Progenitor cell of endocrine pancreas (in vitro differentiated cells): ENCODE measurements at regions not wholly inside any gene's neighbourhood (a gene's known extent, or its start where the extent isn't known, plus 50 kb on each side); places are given as distances from the start of the nearest gene placed in this dataset.

ENCODE experiments used
- DNase-seq: peaks from one replicate; pipeline ENCODE4 v3.0.0; 2021; ENCODE audit warnings: low spot score; ENCODE audit not compliant: unreplicated experiment
- H3K27ac Mint-ChIP-seq: 2 replicates; pipeline ENCODE4 v1.8.0; 2021; ENCODE audit warnings: mild to moderate bottlenecking, moderate library complexity, mixed read lengths
- H3K27me3 Mint-ChIP-seq: 2 replicates; pipeline ENCODE4 v1.8.0; 2021; ENCODE audit warnings: mixed read lengths
- H3K36me3 Mint-ChIP-seq: 2 replicates; pipeline ENCODE4 v1.8.0; 2022; ENCODE audit warnings: mixed read lengths; ENCODE audit not compliant: insufficient read depth
- H3K4me1 Mint-ChIP-seq: 2 replicates; pipeline ENCODE4 v1.8.0; 2021; ENCODE audit warnings: low read depth, mixed read lengths
- H3K4me3 Mint-ChIP-seq: 2 replicates; pipeline ENCODE4 v1.8.0; 2021; ENCODE audit warnings: low read depth, mild to moderate bottlenecking, moderate library complexity, mixed read lengths
- H3K9me3 Mint-ChIP-seq: 2 replicates; pipeline ENCODE4 v1.8.0; 2021; ENCODE audit warnings: low read depth, mixed read lengths
- TF ChIP-seq, protein P1 (sequence below): fragments of 200-600 bp; sonication (generic); IDR thresholded peaks from one replicate; pipeline ENCODE4 v1.5.0; 2021; ENCODE audit warnings: antibody characterized with exemption, mild to moderate bottlenecking; ENCODE audit not compliant: unreplicated experiment

DNA sequence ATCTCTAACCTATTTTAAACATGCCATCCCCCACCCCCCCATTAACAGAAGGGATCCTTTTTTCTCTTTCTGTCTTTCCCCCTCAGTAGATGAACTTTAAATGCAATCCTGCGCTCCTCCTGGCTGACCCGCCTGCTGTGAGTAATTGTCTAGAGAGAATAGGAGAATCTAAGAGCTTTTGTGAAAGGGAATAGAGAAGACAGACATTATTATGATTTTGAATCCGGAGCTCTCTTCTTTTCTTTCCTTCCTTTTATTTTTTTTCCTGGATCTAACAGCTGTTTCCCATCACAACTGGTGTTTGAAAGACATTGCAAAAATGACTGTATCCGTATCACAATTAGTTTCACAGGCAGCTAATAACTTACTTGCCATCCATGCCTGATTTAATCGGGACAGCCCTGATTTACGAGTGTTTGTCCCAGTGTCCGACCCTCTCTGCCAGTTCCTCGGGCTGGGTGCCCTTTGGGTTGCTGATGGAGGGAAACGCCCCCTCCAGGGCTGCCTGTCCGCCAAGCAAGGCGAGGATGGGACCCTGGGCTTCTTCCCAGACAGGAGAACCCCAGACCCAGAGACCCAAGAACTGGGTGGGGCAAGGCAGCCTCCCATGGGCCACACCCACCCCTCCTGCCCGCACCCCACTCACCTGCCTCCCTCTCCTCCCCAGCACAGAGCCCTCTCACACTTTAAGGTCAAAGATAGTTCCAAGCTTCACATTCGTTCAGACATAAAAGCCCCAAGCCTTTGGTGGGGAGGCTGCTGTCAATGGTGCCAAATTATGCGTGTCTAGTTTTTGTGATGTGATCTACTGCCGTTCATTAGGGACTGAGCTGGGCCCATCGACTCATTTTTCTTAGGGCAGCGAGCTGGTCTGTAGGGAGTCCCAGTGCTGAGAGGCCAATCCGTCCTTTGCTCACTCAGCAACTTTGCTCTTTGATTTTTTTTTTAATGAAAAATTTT lies 231.7 kb downstream of the ZNF516 start:
- TF ChIP-seq, protein P1, sequence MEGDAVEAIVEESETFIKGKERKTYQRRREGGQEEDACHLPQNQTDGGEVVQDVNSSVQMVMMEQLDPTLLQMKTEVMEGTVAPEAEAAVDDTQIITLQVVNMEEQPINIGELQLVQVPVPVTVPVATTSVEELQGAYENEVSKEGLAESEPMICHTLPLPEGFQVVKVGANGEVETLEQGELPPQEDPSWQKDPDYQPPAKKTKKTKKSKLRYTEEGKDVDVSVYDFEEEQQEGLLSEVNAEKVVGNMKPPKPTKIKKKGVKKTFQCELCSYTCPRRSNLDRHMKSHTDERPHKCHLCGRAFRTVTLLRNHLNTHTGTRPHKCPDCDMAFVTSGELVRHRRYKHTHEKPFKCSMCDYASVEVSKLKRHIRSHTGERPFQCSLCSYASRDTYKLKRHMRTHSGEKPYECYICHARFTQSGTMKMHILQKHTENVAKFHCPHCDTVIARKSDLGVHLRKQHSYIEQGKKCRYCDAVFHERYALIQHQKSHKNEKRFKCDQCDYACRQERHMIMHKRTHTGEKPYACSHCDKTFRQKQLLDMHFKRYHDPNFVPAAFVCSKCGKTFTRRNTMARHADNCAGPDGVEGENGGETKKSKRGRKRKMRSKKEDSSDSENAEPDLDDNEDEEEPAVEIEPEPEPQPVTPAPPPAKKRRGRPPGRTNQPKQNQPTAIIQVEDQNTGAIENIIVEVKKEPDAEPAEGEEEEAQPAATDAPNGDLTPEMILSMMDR, result no peak
- Mint-ChIP-seq H3K27me3 (peaks cover 27% of the 10 kb centered on the region), H3K4me3 (no peak overlapping the region), H3K36me3 (no peaks in the 10 kb centered on the region), H3K4me1 (no peaks in the 10 kb centered on the region), H3K27ac (no peak overlapping the region), H3K9me3 (no peaks in the 10 kb centered on the region)
- DNase-seq, result no peak

DNA sequence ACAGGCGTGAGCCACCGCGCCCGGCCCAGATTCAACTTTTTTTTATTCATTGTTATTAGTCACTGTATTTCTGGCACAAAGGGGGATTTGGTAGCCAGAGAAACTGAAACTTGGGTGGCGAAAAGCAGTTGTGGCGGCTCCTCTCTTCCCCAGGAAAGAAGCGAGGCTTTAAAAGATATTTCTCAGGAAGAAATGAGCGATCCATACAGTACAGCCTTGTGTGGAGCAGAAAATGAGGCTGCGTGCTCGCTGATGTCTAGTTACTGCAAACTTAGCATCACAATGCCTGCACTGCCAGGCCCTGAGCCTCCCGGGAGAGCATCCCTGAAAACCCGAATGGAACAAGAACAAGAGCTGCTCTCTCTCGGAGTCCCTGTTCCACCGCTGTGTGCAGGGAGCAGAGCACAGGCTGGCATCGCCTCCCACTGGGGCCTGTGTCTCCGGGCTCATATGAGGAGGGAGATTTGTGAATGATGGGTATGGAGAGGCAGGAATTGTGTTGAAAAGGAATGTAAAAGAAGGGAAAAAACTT lies 234.0 kb downstream of the ZNF516 start:
- Mint-ChIP-seq H3K4me3 (no peak overlapping the region), H3K27me3 (peaks cover 27% of the 10 kb centered on the region), H3K9me3 (no peaks in the 10 kb centered on the region), H3K27ac (no peak overlapping the region), H3K4me1 (no peaks in the 10 kb centered on the region), H3K36me3 (no peaks in the 10 kb centered on the region)
- TF ChIP-seq, protein P1, result no peak
- DNase-seq, result no peak

DNA sequence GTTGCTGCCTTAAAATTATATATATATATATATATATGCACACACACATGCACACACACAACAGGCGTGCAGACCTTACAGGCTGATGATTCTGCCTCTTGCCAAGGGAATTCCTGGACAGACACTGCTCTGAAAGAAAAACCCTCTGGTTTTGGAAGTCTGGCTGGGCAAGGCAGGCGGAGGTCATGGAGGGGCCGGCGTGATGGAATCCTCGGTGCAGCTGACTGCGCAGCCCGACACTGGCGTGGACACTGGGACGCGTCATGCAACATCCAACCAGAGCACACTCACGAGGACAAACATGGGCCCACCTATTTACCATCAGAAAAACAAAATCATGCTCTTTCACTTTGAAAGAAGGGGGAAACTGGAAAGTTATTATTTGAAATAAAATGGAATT lies 235.3 kb downstream of the ZNF516 start:
- TF ChIP-seq, protein P1, result no peak
- Mint-ChIP-seq H3K9me3 (no peaks in the 10 kb centered on the region), H3K27me3 (peaks cover 29% of the 10 kb centered on the region), H3K27ac (no peak overlapping the region), H3K36me3 (no peaks in the 10 kb centered on the region), H3K4me1 (peaks cover 1% of the 10 kb centered on the region), H3K4me3 (no peak overlapping the region)
- no peak for DNase-seq

DNA sequence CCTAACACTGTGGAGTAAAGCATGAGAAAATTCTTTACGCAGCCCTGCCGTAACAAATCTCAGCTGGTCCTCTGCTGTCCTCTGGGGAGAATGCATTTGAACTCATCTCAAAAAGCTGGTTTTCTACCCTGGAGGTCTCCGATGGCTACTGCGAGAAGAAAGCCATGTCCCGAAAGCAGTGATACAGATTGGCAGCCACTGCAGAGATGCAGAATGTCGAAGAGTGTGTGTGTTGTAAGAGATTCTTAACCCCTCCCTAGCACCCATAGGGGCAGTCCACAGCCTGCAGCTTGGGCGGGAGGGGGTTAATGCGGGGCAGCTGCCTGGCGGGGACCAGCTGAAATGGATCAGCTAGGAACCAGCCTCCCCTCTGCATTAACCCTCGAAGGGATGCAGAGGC lies 235.9 kb downstream of the ZNF516 start:
- TF ChIP-seq, protein P1, result peak; percentile 36
- Mint-ChIP-seq H3K4me3 (no peak overlapping the region), H3K4me1 (peaks cover 1% of the 10 kb centered on the region), H3K36me3 (no peaks in the 10 kb centered on the region), H3K27ac (no peak overlapping the region), H3K9me3 (no peaks in the 10 kb centered on the region), H3K27me3 (peaks cover 29% of the 10 kb centered on the region)
- no peak for DNase-seq

DNA sequence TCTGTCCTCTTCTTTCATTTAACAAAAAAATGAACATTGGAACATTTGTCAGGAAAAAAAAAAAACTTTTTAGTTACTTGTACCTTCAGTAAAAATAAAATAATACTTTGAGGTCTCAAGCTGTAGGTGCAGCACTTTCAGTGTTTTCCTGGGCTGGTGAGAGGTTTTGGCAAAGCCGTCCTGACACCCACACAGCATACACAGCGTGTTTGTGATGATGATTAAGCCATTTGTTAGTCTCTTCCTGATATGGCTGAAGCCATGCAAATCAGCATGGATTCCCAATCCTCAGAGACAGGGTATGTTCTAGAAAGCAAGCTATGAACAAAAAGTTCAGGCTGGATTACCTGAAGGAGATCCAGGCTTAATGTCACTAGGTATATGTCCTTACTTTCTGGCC lies 236.8 kb downstream of the ZNF516 start:
- peaks cover 1% of the 10 kb centered on the region for H3K4me1 Mint-ChIP-seq
- TF ChIP-seq, protein P1, result no peak
- no peaks in the 10 kb centered on the region for H3K9me3 Mint-ChIP-seq
- H3K27ac Mint-ChIP-seq, result no peak overlapping the region
- H3K27me3 Mint-ChIP-seq, result peaks cover 29% of the 10 kb centered on the region
- H3K36me3 Mint-ChIP-seq, result no peaks in the 10 kb centered on the region
- DNase-seq, result no peak
- no peak overlapping the region for H3K4me3 Mint-ChIP-seq
